Astrocyte (in vitro differentiated cells and primary cell): ENCODE measurements at regions not wholly inside any gene's neighbourhood (a gene's known extent, or its start where the extent isn't known, plus 50 kb on each side); places are given as distances from the start of the nearest gene placed in this dataset.

Source experiments
- DNase-seq: peaks from one replicate; pipeline ENCODE4 v3.0.0-alpha.2; 2010; ENCODE audit warnings: low read depth
- FAIRE-seq: peaks from 2 replicates; lab custom pipeline; 2011; peaks lifted over from hg19 to GRCh38; lab: Jason Lieb, UNC
- H2AFZ ChIP-seq: 2 replicates; pipeline ENCODE4 v1.6.0; 2012; ENCODE audit warnings: low read depth, low read length, inconsistent platforms
- H3K27ac ChIP-seq: 2 replicates; pipeline ENCODE4 v1.5.1; 2011; ENCODE audit warnings: low read depth, low read length, inconsistent platforms
- H3K27me3 ChIP-seq: 2 replicates; pipeline ENCODE4 v1.6.0; 2011; ENCODE audit warnings: low read length, inconsistent platforms; ENCODE audit not compliant: insufficient read depth
- H3K36me3 ChIP-seq: 2 replicates; pipeline ENCODE4 v1.5.1; 2011; ENCODE audit warnings: low read length, inconsistent platforms; ENCODE audit not compliant: insufficient read depth
- H3K4me1 ChIP-seq: 2 replicates; pipeline ENCODE4 v1.5.1; 2011; ENCODE audit warnings: low read length, inconsistent platforms; ENCODE audit not compliant: insufficient read depth
- H3K4me2 ChIP-seq: 2 replicates; pipeline ENCODE4 v1.6.0; 2012; ENCODE audit warnings: low read length, inconsistent platforms
- H3K4me3 ChIP-seq: 2 replicates; pipeline ENCODE4 v1.5.1; 2011; ENCODE audit warnings: low read depth, mild to moderate bottlenecking, low read length, inconsistent platforms; ENCODE audit not compliant: insufficient read depth
- H3K79me2 ChIP-seq: 2 replicates; pipeline ENCODE4 v1.6.0; 2012; ENCODE audit warnings: mild to moderate bottlenecking, low read length, inconsistent platforms; ENCODE audit not compliant: insufficient read depth
- H3K9ac ChIP-seq: 2 replicates; pipeline ENCODE4 v1.6.0; 2012; ENCODE audit warnings: mild to moderate bottlenecking, low read length, inconsistent platforms
- H3K9me3 ChIP-seq: 2 replicates; pipeline ENCODE4 v1.5.1; 2012; ENCODE audit warnings: low read depth, mild to moderate bottlenecking, low read length, inconsistent platforms; ENCODE audit not compliant: insufficient read depth
- H4K20me1 ChIP-seq: 2 replicates; pipeline ENCODE4 v1.6.0; 2012; ENCODE audit warnings: low read length, inconsistent platforms; ENCODE audit not compliant: insufficient read depth
- H3K27ac Mint-ChIP-seq: one replicate; pipeline ENCODE4 v1.8.0; 2021; ENCODE audit warnings: mild to moderate bottlenecking, mixed read lengths; ENCODE audit not compliant: unreplicated experiment
- H3K27me3 Mint-ChIP-seq: one replicate; pipeline ENCODE4 v1.8.0; 2021; ENCODE audit warnings: low read depth, mixed read lengths; ENCODE audit not compliant: unreplicated experiment
- H3K36me3 Mint-ChIP-seq: one replicate; pipeline ENCODE4 v1.8.0; 2021; ENCODE audit warnings: low read depth, mixed read lengths; ENCODE audit not compliant: unreplicated experiment
- H3K4me1 Mint-ChIP-seq: one replicate; pipeline ENCODE4 v1.8.0; 2021; ENCODE audit warnings: low read depth, mixed read lengths; ENCODE audit not compliant: unreplicated experiment
- H3K4me3 Mint-ChIP-seq: one replicate; pipeline ENCODE4 v1.8.0; 2021; ENCODE audit warnings: mild to moderate bottlenecking, moderate library complexity, mixed read lengths; ENCODE audit not compliant: unreplicated experiment
- H3K9me3 Mint-ChIP-seq: one replicate; pipeline ENCODE4 v1.8.0; 2021; ENCODE audit warnings: mild to moderate bottlenecking, mixed read lengths; ENCODE audit not compliant: unreplicated experiment
- EZH2 ChIP-seq: IDR thresholded peaks from 2 replicates; pipeline ENCODE4 v1.6.1; 2012; ENCODE audit warnings: mild to moderate bottlenecking, low read length, inconsistent platforms; ENCODE audit not compliant: insufficient read depth
- TF ChIP-seq, protein P1 (sequence below): IDR thresholded peaks from 2 replicates; pipeline ENCODE4 v1.5.1; 2011; ENCODE audit warnings: low read depth, mild to moderate bottlenecking, inconsistent platforms, low read length, moderate library complexity; ENCODE audit not compliant: insufficient read depth

DNA sequence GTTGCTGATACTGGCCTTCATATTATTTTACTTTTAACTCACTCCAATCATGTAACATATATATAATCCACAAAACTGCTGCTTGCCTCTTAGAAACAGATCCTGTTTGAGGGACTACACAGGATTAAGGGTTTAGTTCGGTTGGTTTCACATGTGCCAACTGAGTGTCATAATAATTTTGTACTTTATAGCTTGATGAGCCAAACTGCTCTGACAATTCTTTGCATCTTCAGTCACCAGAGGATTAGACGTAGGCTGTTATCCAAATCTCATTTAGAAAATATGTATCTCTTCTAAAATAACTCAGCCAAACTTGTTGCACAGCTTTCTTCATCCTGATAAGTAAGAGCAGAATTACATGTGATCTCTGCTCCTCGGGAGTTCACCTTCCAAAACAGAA is 643.6 kb upstream of the PTCHD4 start:
- FAIRE-seq (no peak), DNase-seq (no peak)
- TF ChIP-seq, protein P1, sequence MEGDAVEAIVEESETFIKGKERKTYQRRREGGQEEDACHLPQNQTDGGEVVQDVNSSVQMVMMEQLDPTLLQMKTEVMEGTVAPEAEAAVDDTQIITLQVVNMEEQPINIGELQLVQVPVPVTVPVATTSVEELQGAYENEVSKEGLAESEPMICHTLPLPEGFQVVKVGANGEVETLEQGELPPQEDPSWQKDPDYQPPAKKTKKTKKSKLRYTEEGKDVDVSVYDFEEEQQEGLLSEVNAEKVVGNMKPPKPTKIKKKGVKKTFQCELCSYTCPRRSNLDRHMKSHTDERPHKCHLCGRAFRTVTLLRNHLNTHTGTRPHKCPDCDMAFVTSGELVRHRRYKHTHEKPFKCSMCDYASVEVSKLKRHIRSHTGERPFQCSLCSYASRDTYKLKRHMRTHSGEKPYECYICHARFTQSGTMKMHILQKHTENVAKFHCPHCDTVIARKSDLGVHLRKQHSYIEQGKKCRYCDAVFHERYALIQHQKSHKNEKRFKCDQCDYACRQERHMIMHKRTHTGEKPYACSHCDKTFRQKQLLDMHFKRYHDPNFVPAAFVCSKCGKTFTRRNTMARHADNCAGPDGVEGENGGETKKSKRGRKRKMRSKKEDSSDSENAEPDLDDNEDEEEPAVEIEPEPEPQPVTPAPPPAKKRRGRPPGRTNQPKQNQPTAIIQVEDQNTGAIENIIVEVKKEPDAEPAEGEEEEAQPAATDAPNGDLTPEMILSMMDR, result no peak
- TF ChIP-seq EZH2, result no peak
- Histone ChIP-seq H3K27me3 (no peaks in the 10 kb centered on the region), H3K4me2 (no peak overlapping the region), H3K9ac (no peak overlapping the region), H3K79me2 (no peaks in the 10 kb centered on the region), H2AFZ (no peak overlapping the region), H3K9me3 (no peaks in the 10 kb centered on the region), H3K27ac (no peak overlapping the region), H3K4me3 (no peak overlapping the region), H3K4me1 (no peaks in the 10 kb centered on the region), H3K36me3 (no peaks in the 10 kb centered on the region), H4K20me1 (no peaks in the 10 kb centered on the region)
- H3K27me3 Mint-ChIP-seq, result no peaks in the 10 kb centered on the region
- no peak overlapping the region for H3K27ac Mint-ChIP-seq
- H3K4me1 Mint-ChIP-seq, result peaks cover 5% of the 10 kb centered on the region
- H3K9me3 Mint-ChIP-seq, result no peaks in the 10 kb centered on the region
- no peaks in the 10 kb centered on the region for H3K36me3 Mint-ChIP-seq
- H3K4me3 Mint-ChIP-seq, result no peak overlapping the region

DNA sequence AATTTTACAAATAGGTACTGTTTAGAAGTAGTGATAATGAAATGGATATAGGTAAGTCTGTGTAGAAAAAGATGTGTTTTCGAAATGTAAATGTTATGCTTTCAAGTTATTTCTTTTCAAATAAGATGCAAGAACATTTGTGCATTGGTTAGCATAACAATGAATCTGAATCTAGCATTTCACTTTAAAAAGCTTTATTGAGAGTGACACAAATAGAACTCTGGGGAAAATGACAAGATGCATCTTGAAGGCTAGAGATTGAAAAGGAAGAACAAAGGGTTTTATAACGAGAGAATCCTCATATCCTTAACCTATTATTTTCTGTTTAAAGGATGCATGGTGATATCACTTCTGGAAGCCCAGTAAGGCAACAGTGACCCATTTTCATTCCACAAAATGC is 639.9 kb upstream of the PTCHD4 start:
- no peak for DNase-seq
- H3K27me3 ChIP-seq, result no peaks in the 10 kb centered on the region
- Mint-ChIP-seq H3K36me3 (no peaks in the 10 kb centered on the region), H3K9me3 (no peaks in the 10 kb centered on the region), H3K27ac (no peak overlapping the region), H3K4me1 (peaks cover 2% of the 10 kb centered on the region), H3K27me3 (no peaks in the 10 kb centered on the region), H3K4me3 (no peak overlapping the region)
- H3K36me3 ChIP-seq, result no peaks in the 10 kb centered on the region
- no peaks in the 10 kb centered on the region for H3K4me1 ChIP-seq
- no peaks in the 10 kb centered on the region for H4K20me1 ChIP-seq
- H3K27ac ChIP-seq, result no peak overlapping the region
- no peak overlapping the region for H3K4me3 ChIP-seq
- no peak for FAIRE-seq
- H3K9me3 ChIP-seq, result no peaks in the 10 kb centered on the region
- no peaks in the 10 kb centered on the region for H3K79me2 ChIP-seq
- H3K4me2 ChIP-seq, result no peak overlapping the region
- no peak overlapping the region for H2AFZ ChIP-seq
- H3K9ac ChIP-seq, result no peak overlapping the region
- no peak for TF ChIP-seq EZH2
- TF ChIP-seq, protein P1, result no peak

DNA sequence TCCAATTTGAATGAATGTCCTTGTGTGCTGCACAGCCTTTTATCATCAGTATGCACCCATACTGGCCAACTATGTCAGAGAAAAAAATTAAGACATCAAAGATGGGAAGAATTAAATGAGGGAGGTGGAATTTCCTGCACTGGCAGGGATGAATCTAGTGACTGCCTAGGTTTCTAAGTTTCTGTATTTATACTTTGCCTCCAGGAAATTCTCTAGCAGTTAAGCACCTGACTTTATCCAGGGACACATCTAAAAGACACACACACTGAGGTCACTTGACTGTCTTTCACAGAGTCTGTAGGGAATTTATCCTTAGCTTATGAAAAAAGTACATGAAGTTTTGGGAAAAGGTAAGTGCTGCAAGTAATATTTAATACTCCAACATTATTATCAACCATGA is 636.5 kb upstream of the PTCHD4 start:
- Histone ChIP-seq H3K27ac (no peak overlapping the region), H3K4me1 (no peaks in the 10 kb centered on the region), H3K27me3 (no peaks in the 10 kb centered on the region), H2AFZ (no peak overlapping the region), H3K36me3 (no peaks in the 10 kb centered on the region), H3K9ac (no peak overlapping the region), H4K20me1 (no peaks in the 10 kb centered on the region), H3K79me2 (no peaks in the 10 kb centered on the region), H3K9me3 (no peaks in the 10 kb centered on the region), H3K4me3 (no peak overlapping the region), H3K4me2 (no peak overlapping the region)
- no peak for FAIRE-seq
- no peaks in the 10 kb centered on the region for H3K27me3 Mint-ChIP-seq
- H3K4me1 Mint-ChIP-seq, result peaks cover 2% of the 10 kb centered on the region
- no peaks in the 10 kb centered on the region for H3K36me3 Mint-ChIP-seq
- no peak overlapping the region for H3K4me3 Mint-ChIP-seq
- no peak overlapping the region for H3K27ac Mint-ChIP-seq
- H3K9me3 Mint-ChIP-seq, result no peaks in the 10 kb centered on the region
- DNase-seq, result no peak
- no peak for TF ChIP-seq EZH2
- TF ChIP-seq, protein P1, result no peak
